ENCODE measurements at regions not wholly inside any gene's neighbourhood (a gene's known extent, or its start where the extent isn't known, plus 50 kb on each side); places are given as distances from the start of the nearest gene placed in this dataset.
A peak's percentile ranks its signal among the peaks of the same experiment; 100 is the strongest.

- no peaks in the 10 kb centered on the region for H3K9me3 ChIP-seq (ENCODE audit: severe bottlenecking)
- TF ChIP-seq CTCF (IDR thresholded peaks at IDR 0.05; ENCODE audit: poor library complexity, severe bottlenecking), result no peak
- H3K36me3 ChIP-seq (ENCODE audit: low read depth), result no peaks in the 10 kb centered on the region
- no peak overlapping the region for H3K27ac ChIP-seq (ENCODE audit: poor library complexity, severe bottlenecking)
- H3K4me1 ChIP-seq (ENCODE audit: insufficient read depth, poor library complexity, severe bottlenecking), result no peaks in the 10 kb centered on the region
- ATAC-seq (ENCODE audit: low read depth), result peak; percentile 21; the same call in 1 of the 3 replicates
- H3K27me3 ChIP-seq (ENCODE audit: insufficient read depth, poor library complexity, severe bottlenecking), result peaks cover 4% of the 10 kb centered on the region
- H3K4me3 ChIP-seq (ENCODE audit: severe bottlenecking), result no peak overlapping the region
- DNase-seq (ENCODE audit: low spot score), result no peak
Observed at GRCh38 chr17:53490447-53490968, 332.2 kb upstream of the KIF2B start.

- ATAC-seq (ENCODE audit: low read depth) (no peak), DNase-seq (ENCODE audit: low spot score) (no peak)
- H3K27ac ChIP-seq (ENCODE audit: poor library complexity, severe bottlenecking), result no peak overlapping the region
- H3K9me3 ChIP-seq (ENCODE audit: severe bottlenecking), result no peaks in the 10 kb centered on the region
- no peaks in the 10 kb centered on the region for H3K27me3 ChIP-seq (ENCODE audit: insufficient read depth, poor library complexity, severe bottlenecking)
- no peaks in the 10 kb centered on the region for H3K36me3 ChIP-seq (ENCODE audit: low read depth)
- no peak for TF ChIP-seq CTCF (IDR thresholded peaks at IDR 0.05; ENCODE audit: poor library complexity, severe bottlenecking)
- H3K4me1 ChIP-seq (ENCODE audit: insufficient read depth, poor library complexity, severe bottlenecking), result no peaks in the 10 kb centered on the region
- no peak overlapping the region for H3K4me3 ChIP-seq (ENCODE audit: severe bottlenecking)
Observed at GRCh38 chr17:53483704-53484103, 339.0 kb upstream of the KIF2B start.

GRCh38 chr17:53475002-53475401, 347.7 kb upstream of the KIF2B start:
- no peak overlapping the region for H3K27ac ChIP-seq (ENCODE audit: poor library complexity, severe bottlenecking)
- no peaks in the 10 kb centered on the region for H3K9me3 ChIP-seq (ENCODE audit: severe bottlenecking)
- H3K27me3 ChIP-seq (ENCODE audit: insufficient read depth, poor library complexity, severe bottlenecking), result no peaks in the 10 kb centered on the region
- no peak for DNase-seq (ENCODE audit: low spot score)
- H3K36me3 ChIP-seq (ENCODE audit: low read depth), result no peaks in the 10 kb centered on the region
- no peak overlapping the region for H3K4me3 ChIP-seq (ENCODE audit: severe bottlenecking)
- ATAC-seq (ENCODE audit: low read depth), result no peak
- no peak for TF ChIP-seq CTCF (IDR thresholded peaks at IDR 0.05; ENCODE audit: poor library complexity, severe bottlenecking)
- peaks cover 10% of the 10 kb centered on the region for H3K4me1 ChIP-seq (ENCODE audit: insufficient read depth, poor library complexity, severe bottlenecking)

GRCh38 chr17:53472586-53472985, 350.1 kb upstream of the KIF2B start:
- Histone ChIP-seq H3K4me3 (ENCODE audit: severe bottlenecking) (no peak overlapping the region), H3K36me3 (ENCODE audit: low read depth) (no peaks in the 10 kb centered on the region), H3K4me1 (ENCODE audit: insufficient read depth, poor library complexity, severe bottlenecking) (peaks cover 10% of the 10 kb centered on the region), H3K9me3 (ENCODE audit: severe bottlenecking) (no peaks in the 10 kb centered on the region), H3K27ac (ENCODE audit: poor library complexity, severe bottlenecking) (peak overlapping the region; percentile 26), H3K27me3 (ENCODE audit: insufficient read depth, poor library complexity, severe bottlenecking) (no peaks in the 10 kb centered on the region)
- DNase-seq (ENCODE audit: low spot score) (no peak), ATAC-seq (ENCODE audit: low read depth) (peak; percentile 99)
- no peak for TF ChIP-seq CTCF (IDR thresholded peaks at IDR 0.05; ENCODE audit: poor library complexity, severe bottlenecking)

GRCh38 chr17:53471514-53471913, 351.2 kb upstream of the KIF2B start:
- no peak for TF ChIP-seq CTCF (IDR thresholded peaks at IDR 0.05; ENCODE audit: poor library complexity, severe bottlenecking)
- ATAC-seq (ENCODE audit: low read depth) (no peak), DNase-seq (ENCODE audit: low spot score) (no peak)

More at GRCh38 chr17:53471514-53471913, 351.2 kb upstream of the KIF2B start:
- Histone ChIP-seq H3K4me3 (ENCODE audit: severe bottlenecking) (no peak overlapping the region), H3K27me3 (ENCODE audit: insufficient read depth, poor library complexity, severe bottlenecking) (no peaks in the 10 kb centered on the region), H3K4me1 (ENCODE audit: insufficient read depth, poor library complexity, severe bottlenecking) (peaks cover 10% of the 10 kb centered on the region), H3K27ac (ENCODE audit: poor library complexity, severe bottlenecking) (no peak overlapping the region), H3K36me3 (ENCODE audit: low read depth) (no peaks in the 10 kb centered on the region), H3K9me3 (ENCODE audit: severe bottlenecking) (no peaks in the 10 kb centered on the region)

Measured in RWPE2 (cell line).